Hepatocyte (in vitro differentiated cells): ENCODE measurements at regions not wholly inside any gene's neighbourhood (a gene's known extent, or its start where the extent isn't known, plus 50 kb on each side); places are given as distances from the start of the nearest gene placed in this dataset.

Experiments used
- DNase-seq: peaks from one replicate; pipeline ENCODE4 v3.0.0-alpha.2; 2016; ENCODE audit warnings: low spot score
- H2AFZ ChIP-seq: fragments of 200-600 bp; sonication (generic); 2 replicates; pipeline ENCODE4 v1.6.0; 2016; ENCODE audit warnings: antibody characterized with exemption, mild to moderate bottlenecking
- H3K27ac ChIP-seq: fragments of 200-600 bp; sonication (generic); 2 replicates; pipeline ENCODE4 v1.5.1; 2016; ENCODE audit warnings: mild to moderate bottlenecking
- H3K27me3 ChIP-seq: fragments of 200-600 bp; sonication (generic); 2 replicates; pipeline ENCODE4 v1.6.1; 2016
- H3K36me3 ChIP-seq: fragments of 200-600 bp; sonication (generic); replicated peaks from 2 replicates; pipeline ENCODE4 v1.5.1; 2016; ENCODE audit warnings: low read depth; ENCODE audit not compliant: insufficient read depth
- H3K4me1 ChIP-seq: fragments of 200-600 bp; sonication (generic); 2 replicates; pipeline ENCODE4 v1.5.1; 2016; ENCODE audit warnings: mild to moderate bottlenecking, moderate library complexity; ENCODE audit not compliant: insufficient read depth
- H3K4me2 ChIP-seq: fragments of 200-600 bp; sonication (generic); 2 replicates; pipeline ENCODE4 v1.6.0; 2016
- H3K4me3 ChIP-seq: fragments of 200-600 bp; sonication (generic); 2 replicates; pipeline ENCODE4 v1.5.1; 2016; ENCODE audit warnings: mild to moderate bottlenecking
- H3K79me2 ChIP-seq: fragments of 200-600 bp; sonication (generic); 2 replicates; pipeline ENCODE4 v1.6.0; 2017; ENCODE audit warnings: mild to moderate bottlenecking
- H3K9me2 ChIP-seq: fragments of 200-600 bp; sonication (generic); replicated peaks from 2 replicates; pipeline ENCODE4 v1.6.0; 2017; ENCODE audit warnings: mild to moderate bottlenecking; ENCODE audit not compliant: insufficient read depth
- H3K9me3 ChIP-seq: fragments of 200-600 bp; sonication (generic); 2 replicates; pipeline ENCODE4 v1.5.1; 2016; ENCODE audit warnings: low read depth, mild to moderate bottlenecking
- H4K20me1 ChIP-seq: fragments of 200-600 bp; sonication (generic); 2 replicates; pipeline ENCODE4 v1.6.0; 2016; ENCODE audit warnings: mild to moderate bottlenecking; ENCODE audit not compliant: insufficient read depth, poor library complexity, severe bottlenecking
- EZH2 ChIP-seq: fragments of 200-600 bp; sonication (generic); IDR thresholded peaks from 2 replicates; pipeline ENCODE4 v1.6.1; 2016; ENCODE audit warnings: antibody characterized with exemption, mild to moderate bottlenecking, borderline replicate concordance
- EZH2phosphoT487 ChIP-seq: fragments of 200-600 bp; sonication (generic); IDR thresholded peaks from one replicate; pipeline ENCODE4 v1.6.1; 2018; ENCODE audit warnings: antibody characterized with exemption, mild to moderate bottlenecking, low read depth, moderate library complexity; ENCODE audit not compliant: unreplicated experiment, severe bottlenecking
- TF ChIP-seq, protein P1 (sequence below): fragments of 200-600 bp; sonication (generic); IDR thresholded peaks from 2 replicates; pipeline ENCODE4 v1.5.1; 2016; ENCODE audit warnings: antibody characterized with exemption, mild to moderate bottlenecking; ENCODE audit not compliant: poor library complexity

- no peaks in the 10 kb centered on the region for H3K79me2 ChIP-seq
- no peak for DNase-seq
- H3K4me1 ChIP-seq = no peaks in the 10 kb centered on the region
- no peak overlapping the region for H2AFZ ChIP-seq
- H3K4me2 ChIP-seq = no peak overlapping the region
- no peaks in the 10 kb centered on the region for H3K27me3 ChIP-seq
- TF ChIP-seq, protein P1, sequence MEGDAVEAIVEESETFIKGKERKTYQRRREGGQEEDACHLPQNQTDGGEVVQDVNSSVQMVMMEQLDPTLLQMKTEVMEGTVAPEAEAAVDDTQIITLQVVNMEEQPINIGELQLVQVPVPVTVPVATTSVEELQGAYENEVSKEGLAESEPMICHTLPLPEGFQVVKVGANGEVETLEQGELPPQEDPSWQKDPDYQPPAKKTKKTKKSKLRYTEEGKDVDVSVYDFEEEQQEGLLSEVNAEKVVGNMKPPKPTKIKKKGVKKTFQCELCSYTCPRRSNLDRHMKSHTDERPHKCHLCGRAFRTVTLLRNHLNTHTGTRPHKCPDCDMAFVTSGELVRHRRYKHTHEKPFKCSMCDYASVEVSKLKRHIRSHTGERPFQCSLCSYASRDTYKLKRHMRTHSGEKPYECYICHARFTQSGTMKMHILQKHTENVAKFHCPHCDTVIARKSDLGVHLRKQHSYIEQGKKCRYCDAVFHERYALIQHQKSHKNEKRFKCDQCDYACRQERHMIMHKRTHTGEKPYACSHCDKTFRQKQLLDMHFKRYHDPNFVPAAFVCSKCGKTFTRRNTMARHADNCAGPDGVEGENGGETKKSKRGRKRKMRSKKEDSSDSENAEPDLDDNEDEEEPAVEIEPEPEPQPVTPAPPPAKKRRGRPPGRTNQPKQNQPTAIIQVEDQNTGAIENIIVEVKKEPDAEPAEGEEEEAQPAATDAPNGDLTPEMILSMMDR = no peak
- TF ChIP-seq EZH2 = no peak
- no peaks in the 10 kb centered on the region for H3K9me3 ChIP-seq
- no peak overlapping the region for H3K4me3 ChIP-seq
- H3K9me2 ChIP-seq = no peaks in the 10 kb centered on the region
- no peaks in the 10 kb centered on the region for H3K36me3 ChIP-seq
- no peaks in the 10 kb centered on the region for H4K20me1 ChIP-seq
- no peak overlapping the region for H3K27ac ChIP-seq
These were observed 72.1 kb downstream of the TTC32 start for GRCh38 chr2:19829672-19830071.

GRCh38 chr2:19826874-19827273 lies 74.9 kb downstream of the TTC32 start:
- no peaks in the 10 kb centered on the region for H3K36me3 ChIP-seq
- no peak overlapping the region for H3K4me3 ChIP-seq
- H3K27ac ChIP-seq = no peak overlapping the region
- DNase-seq = no peak
- no peaks in the 10 kb centered on the region for H3K4me1 ChIP-seq
- TF ChIP-seq EZH2phosphoT487 (no peak), EZH2 (no peak)
- TF ChIP-seq, protein P1 = no peak
- H3K27me3 ChIP-seq = no peaks in the 10 kb centered on the region
- H2AFZ ChIP-seq = no peak overlapping the region
- no peaks in the 10 kb centered on the region for H4K20me1 ChIP-seq
- H3K4me2 ChIP-seq = no peak overlapping the region
- H3K9me2 ChIP-seq = no peaks in the 10 kb centered on the region
- H3K9me3 ChIP-seq = no peaks in the 10 kb centered on the region
- no peaks in the 10 kb centered on the region for H3K79me2 ChIP-seq

DNA sequence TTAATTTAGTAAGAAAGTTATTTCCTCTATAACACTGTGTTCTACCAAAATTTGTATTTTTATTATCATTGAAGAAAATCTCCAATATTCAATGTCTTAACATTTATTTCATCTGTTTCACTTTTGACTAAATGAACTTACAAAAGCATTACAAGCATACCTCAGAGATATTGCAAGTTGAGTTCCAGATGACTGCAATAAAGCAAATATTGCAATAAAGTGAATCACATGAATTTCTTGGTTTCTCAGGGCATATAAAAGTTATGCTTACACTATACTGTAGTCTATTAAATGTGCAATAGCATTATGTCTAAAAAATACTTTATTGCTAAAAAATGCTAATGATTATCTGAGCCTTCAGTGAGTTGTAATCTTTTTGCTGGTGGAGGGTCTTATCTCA lies 78.3 kb downstream of the TTC32 start:
- H3K79me2 ChIP-seq = no peaks in the 10 kb centered on the region
- no peaks in the 10 kb centered on the region for H3K9me3 ChIP-seq
- H4K20me1 ChIP-seq = no peaks in the 10 kb centered on the region
- no peak overlapping the region for H3K4me2 ChIP-seq
- H2AFZ ChIP-seq = no peak overlapping the region
- no peak for DNase-seq
- no peaks in the 10 kb centered on the region for H3K27me3 ChIP-seq
- H3K4me1 ChIP-seq = no peaks in the 10 kb centered on the region
- TF ChIP-seq, protein P1 = no peak
- TF ChIP-seq EZH2phosphoT487 (no peak), EZH2 (no peak)
- no peak overlapping the region for H3K4me3 ChIP-seq
- H3K9me2 ChIP-seq = no peaks in the 10 kb centered on the region
- H3K27ac ChIP-seq = no peak overlapping the region
- H3K36me3 ChIP-seq = no peaks in the 10 kb centered on the region
